GM23248 (cell line): ENCODE measurements at regions not wholly inside any gene's neighbourhood (a gene's known extent, or its start where the extent isn't known, plus 50 kb on each side); places are given as distances from the start of the nearest gene placed in this dataset.

Experiments used
- EZH2 ChIP-seq: fragments of 200-600 bp; sonication (generic); IDR thresholded peaks from 2 replicates; pipeline ENCODE4 v1.6.1; 2018; ENCODE audit warnings: antibody characterized with exemption, mild to moderate bottlenecking; ENCODE audit not compliant: insufficient read depth, poor library complexity, severe bottlenecking
- EZH2phosphoT487 ChIP-seq: fragments of 200-600 bp; sonication (generic); IDR thresholded peaks from 2 replicates; pipeline ENCODE4 v1.6.1; 2018; ENCODE audit warnings: antibody characterized with exemption, moderate library complexity, mild to moderate bottlenecking, low read depth; ENCODE audit not compliant: insufficient read depth

GRCh38 chr2:205877496-205877895, 195.2 kb downstream of the NRP2 start:
- TF ChIP-seq EZH2, result no peak
- no peak for TF ChIP-seq EZH2phosphoT487
